Ishikawa (cell line): ENCODE measurements at regions not wholly inside any gene's neighbourhood (a gene's known extent, or its start where the extent isn't known, plus 50 kb on each side); places are given as distances from the start of the nearest gene placed in this dataset.

Experiments
- CEBPB ChIP-seq: IDR thresholded peaks from 2 replicates; pipeline ENCODE4 v1.6.1; 2012
- CREB1 ChIP-seq: IDR thresholded peaks from 2 replicates; pipeline ENCODE4 v1.6.1; 2012; ENCODE audit warnings: low read depth
- EGR1 ChIP-seq: IDR thresholded peaks from 2 replicates; pipeline ENCODE4 v1.6.1; 2012
- EP300 ChIP-seq: IDR thresholded peaks from 2 replicates; pipeline ENCODE4 v1.6.1; 2012; ENCODE audit warnings: borderline replicate concordance
- FOXM1 ChIP-seq: IDR thresholded peaks from 2 replicates; pipeline ENCODE4 v1.6.1; 2012; ENCODE audit warnings: low read depth, borderline replicate concordance
- MAX ChIP-seq: IDR thresholded peaks from 2 replicates; pipeline ENCODE4 v1.6.1; 2012
- NFIC ChIP-seq: IDR thresholded peaks from 2 replicates; pipeline ENCODE4 v1.6.1; 2012
- RAD21 ChIP-seq: IDR thresholded peaks from 2 replicates; pipeline ENCODE4 v1.6.1; 2012; ENCODE audit warnings: low read depth
- REST ChIP-seq: IDR thresholded peaks from 2 replicates; pipeline ENCODE4 v1.6.1; 2012; ENCODE audit warnings: low read depth, mild to moderate bottlenecking
- TAF1 ChIP-seq: IDR thresholded peaks from 2 replicates; pipeline ENCODE4 v1.6.1; 2012; ENCODE audit warnings: low read depth, mild to moderate bottlenecking
- TCF12 ChIP-seq: IDR thresholded peaks from 2 replicates; pipeline ENCODE4 v1.6.1; 2012; ENCODE audit warnings: low read depth
- TEAD4 ChIP-seq: IDR thresholded peaks from 2 replicates; pipeline ENCODE4 v1.6.1; 2012
- YY1 ChIP-seq: IDR thresholded peaks from 2 replicates; pipeline ENCODE4 v1.6.1; 2012; ENCODE audit warnings: low read depth
- ZBTB7A ChIP-seq: IDR thresholded peaks from 2 replicates; pipeline ENCODE4 v1.6.1; 2012; ENCODE audit warnings: low read depth
- TF ChIP-seq, protein P1 (sequence below): IDR thresholded peaks from 2 replicates; pipeline ENCODE4 v1.6.1; 2012

- no peak for TF ChIP-seq TCF12
Observed at GRCh38 chr2:126275098-126275497, 380.9 kb upstream of the GYPC start.

GRCh38 chr2:126288362-126288761 lies 367.6 kb upstream of the GYPC start:
- TF ChIP-seq RAD21 (no peak), TAF1 (no peak), NFIC (no peak), CEBPB (no peak), CREB1 (no peak), MAX (no peak)

GRCh38 chr2:126299469-126299976 lies 356.4 kb upstream of the GYPC start:
- no peak for TF ChIP-seq CREB1
- TF ChIP-seq TEAD4: no peak
- TF ChIP-seq ZBTB7A: no peak
- no peak for TF ChIP-seq REST
- TF ChIP-seq RAD21: no peak
- no peak for TF ChIP-seq MAX
- TF ChIP-seq FOXM1: no peak
- no peak for TF ChIP-seq TCF12
- TF ChIP-seq EP300: no peak
- no peak for TF ChIP-seq CEBPB
- no peak for TF ChIP-seq TAF1

DNA sequence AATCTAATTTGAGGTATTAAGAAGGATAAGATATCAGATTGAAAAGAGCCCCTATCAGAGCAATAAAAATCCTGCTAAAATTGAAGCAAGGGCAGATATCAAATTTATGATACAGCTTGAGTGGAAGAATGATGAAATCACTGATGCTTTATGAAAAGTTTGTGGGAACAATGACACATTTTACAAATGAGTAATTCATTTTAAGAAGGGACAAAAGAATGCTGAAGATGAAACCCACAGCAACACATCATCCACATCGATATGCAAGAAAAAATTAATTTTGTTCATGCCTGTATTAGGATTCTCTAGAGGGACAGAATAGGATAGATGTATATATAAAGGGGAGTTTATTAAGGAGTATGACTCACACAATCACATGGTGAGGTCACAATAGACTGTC lies 355.6 kb upstream of the GYPC start:
- TF ChIP-seq MAX: no peak
- TF ChIP-seq CREB1: no peak
- TF ChIP-seq EGR1: no peak
- no peak for TF ChIP-seq TAF1

GRCh38 chr2:126302043-126302442 lies 353.9 kb upstream of the GYPC start:
- TF ChIP-seq FOXM1: no peak

DNA sequence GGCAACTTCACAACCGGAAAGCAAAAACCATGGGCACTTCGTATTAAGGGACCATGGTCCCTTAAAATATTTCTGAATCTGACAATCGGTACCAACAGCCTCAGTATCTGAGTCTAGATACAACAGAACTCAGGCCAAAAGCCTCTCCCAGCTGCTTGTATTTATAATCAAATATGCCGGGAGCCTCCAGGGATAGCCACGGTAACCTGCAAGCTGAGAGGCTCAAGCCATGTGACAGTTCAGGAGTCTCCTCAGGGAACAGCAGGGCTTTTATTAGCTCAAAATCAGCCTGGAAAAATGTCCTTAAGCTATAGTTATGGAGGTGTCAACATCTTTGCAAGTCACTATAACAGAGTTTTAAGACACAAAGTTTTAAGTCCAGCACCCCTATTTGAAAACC lies 352.8 kb upstream of the GYPC start:
- TF ChIP-seq EP300 (no peak), NFIC (no peak), RAD21 (no peak), YY1 (no peak), FOXM1 (no peak)

DNA sequence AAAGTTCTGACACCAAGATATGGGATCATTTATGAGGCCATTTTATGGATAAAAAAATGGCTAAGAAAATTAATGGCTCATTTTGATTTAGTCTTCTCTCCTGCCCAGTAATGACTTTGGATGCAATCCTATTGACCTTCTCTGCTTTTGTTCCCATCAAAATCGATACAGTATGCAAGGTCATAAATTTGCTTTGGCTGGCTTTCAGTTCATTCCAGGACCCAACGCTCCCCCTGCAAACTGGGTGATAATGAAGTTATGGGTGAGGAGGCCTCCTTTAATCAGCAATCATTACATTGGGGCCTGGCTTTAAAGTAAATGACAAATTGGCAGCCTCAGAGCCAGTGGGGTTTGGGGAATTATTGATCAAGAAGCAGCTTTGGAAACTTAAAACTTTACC lies 351.8 kb upstream of the GYPC start:
- TF ChIP-seq FOXM1: no peak
- TF ChIP-seq TAF1: no peak
- TF ChIP-seq, protein P1, sequence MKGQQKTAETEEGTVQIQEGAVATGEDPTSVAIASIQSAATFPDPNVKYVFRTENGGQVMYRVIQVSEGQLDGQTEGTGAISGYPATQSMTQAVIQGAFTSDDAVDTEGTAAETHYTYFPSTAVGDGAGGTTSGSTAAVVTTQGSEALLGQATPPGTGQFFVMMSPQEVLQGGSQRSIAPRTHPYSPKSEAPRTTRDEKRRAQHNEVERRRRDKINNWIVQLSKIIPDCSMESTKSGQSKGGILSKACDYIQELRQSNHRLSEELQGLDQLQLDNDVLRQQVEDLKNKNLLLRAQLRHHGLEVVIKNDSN: no peak
- no peak for TF ChIP-seq CEBPB
- TF ChIP-seq CREB1: no peak
- TF ChIP-seq MAX: no peak
- TF ChIP-seq REST: no peak
- TF ChIP-seq TEAD4: no peak
- TF ChIP-seq EGR1: no peak
- TF ChIP-seq YY1: no peak
- TF ChIP-seq TCF12: no peak
- no peak for TF ChIP-seq NFIC
- no peak for TF ChIP-seq EP300
- no peak for TF ChIP-seq ZBTB7A
- no peak for TF ChIP-seq RAD21

DNA sequence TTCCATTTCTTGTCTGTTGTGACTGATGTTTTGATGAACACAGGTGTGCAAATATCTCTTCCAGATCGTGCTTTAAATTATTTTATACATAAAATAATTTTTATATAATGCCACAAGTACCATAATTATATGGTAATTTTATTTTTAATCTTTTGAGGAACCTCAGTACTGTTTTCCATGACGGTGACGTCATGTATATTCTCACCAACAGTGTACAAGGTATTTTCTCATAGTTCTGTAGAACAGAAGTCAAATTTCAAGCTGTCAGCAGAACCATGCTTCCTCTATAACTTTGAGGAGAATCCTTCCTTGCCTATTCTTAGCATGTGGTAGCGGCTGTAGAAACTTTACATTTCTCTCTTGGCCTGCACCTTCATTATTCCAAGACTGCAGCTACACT lies 349.4 kb upstream of the GYPC start:
- TF ChIP-seq FOXM1: no peak
- no peak for TF ChIP-seq NFIC
- TF ChIP-seq EP300: no peak
- no peak for TF ChIP-seq ZBTB7A
- TF ChIP-seq YY1: no peak
- no peak for TF ChIP-seq CREB1
- no peak for TF ChIP-seq RAD21
- no peak for TF ChIP-seq TCF12
- TF ChIP-seq EGR1: no peak
- TF ChIP-seq MAX: no peak
- TF ChIP-seq, protein P1: no peak
- TF ChIP-seq REST: no peak
- TF ChIP-seq TAF1: no peak
- TF ChIP-seq TEAD4: no peak
- TF ChIP-seq CEBPB: no peak
